IMR-90 (cell line): ENCODE measurements at regions not wholly inside any gene's neighbourhood (a gene's known extent, or its start where the extent isn't known, plus 50 kb on each side); places are given as distances from the start of the nearest gene placed in this dataset.

Source experiments
- ATAC-seq: fragments of 200-7000 bp; cut with Tn5 transposase; 2 replicates; pipeline ENCODE4 v1.9.1; 2020; ENCODE audit warnings: low read depth, mild to moderate bottlenecking, moderate library complexity
- BruUV-seq: library from RNA; stranded (reverse); fragments of 400-500 nt; replicated peaks from 2 replicates; lab custom pipeline; 2021; lab: Mats Ljungman, UMichigan
- CTCF ChIA-PET: fragments of 300-600 bp; formaldehyde crosslinking; extraction: SDS; loops from one replicate; lab custom pipeline; 2021; ENCODE audit warnings: antibody characterized with exemption; lab: Yijun Ruan, JAX
- POLR2A ChIA-PET: fragments of 300-600 bp; sonication (Branson Sonifier 250); formaldehyde crosslinking; loops from one replicate; lab custom pipeline; 2022; ENCODE audit warnings: antibody characterized with exemption; ENCODE audit not compliant: unreplicated experiment; lab: Charles Lee
- DNase-seq: peaks from one replicate; pipeline ENCODE4 v3.0.0; 2013
- H2AFZ ChIP-seq: replicated peaks from 2 replicates; pipeline ENCODE3; 2013; ENCODE audit warnings: low read length, mild to moderate bottlenecking; ENCODE audit not compliant: poor library complexity
- H2AK5ac ChIP-seq: 2 replicates; pipeline ENCODE4 v1.6.1; 2013; ENCODE audit warnings: low read depth, low read length, inconsistent platforms
- H2AK9ac ChIP-seq: replicated peaks from 2 replicates; pipeline ENCODE3; 2013; ENCODE audit warnings: mild to moderate bottlenecking, low read depth, low read length, moderate library complexity; ENCODE audit not compliant: poor library complexity
- H2BK120ac ChIP-seq: 2 replicates; pipeline ENCODE4 v1.6.1; 2013; ENCODE audit warnings: low read depth, low read length, inconsistent platforms
- H2BK15ac ChIP-seq: 3 replicates; pipeline ENCODE4 v1.6.1; 2013; ENCODE audit warnings: low read depth, low read length, inconsistent platforms
- H2BK20ac ChIP-seq: 2 replicates; pipeline ENCODE4 v1.6.1; 2013; ENCODE audit warnings: low read depth, mild to moderate bottlenecking, inconsistent platforms, low read length, moderate library complexity
- H2BK5ac ChIP-seq: 2 replicates; pipeline ENCODE4 v1.6.1; 2013; ENCODE audit warnings: mild to moderate bottlenecking, low read depth, low read length, inconsistent platforms; ENCODE audit not compliant: poor library complexity, severe bottlenecking
- H3K14ac ChIP-seq: replicated peaks from 2 replicates; pipeline ENCODE4 v1.6.1; 2013; ENCODE audit warnings: low read depth, low read length, inconsistent platforms
- H3K18ac ChIP-seq: 2 replicates; pipeline ENCODE4 v1.6.1; 2013; ENCODE audit warnings: low read depth, low read length, control low read depth
- H3K23ac ChIP-seq: 2 replicates; pipeline ENCODE4 v1.6.1; 2013; ENCODE audit warnings: low read depth, low read length, inconsistent platforms
- H3K27ac ChIP-seq: 2 replicates; pipeline ENCODE4 v1.5.1; 2013; ENCODE audit warnings: mild to moderate bottlenecking, control low read depth, low read length; ENCODE audit not compliant: insufficient read depth
- H3K27me3 ChIP-seq: 2 replicates; pipeline ENCODE4 v1.6.1; 2013; ENCODE audit warnings: low read length; ENCODE audit not compliant: control insufficient read depth, insufficient read depth
- H3K36me3 ChIP-seq: 2 replicates; pipeline ENCODE4 v1.6.1; 2013; ENCODE audit warnings: low read length, mixed read lengths; ENCODE audit not compliant: control insufficient read depth, insufficient read depth
- H3K4ac ChIP-seq: 2 replicates; pipeline ENCODE4 v1.6.1; 2013; ENCODE audit warnings: low read depth, low read length, inconsistent platforms
- H3K4me1 ChIP-seq: 2 replicates; pipeline ENCODE4 v1.6.1; 2013; ENCODE audit warnings: low read length, mixed read lengths; ENCODE audit not compliant: control insufficient read depth, insufficient read depth
- H3K4me2 ChIP-seq: 2 replicates; pipeline ENCODE4 v1.6.1; 2013; ENCODE audit warnings: low read depth, mild to moderate bottlenecking, control low read depth, low read length, moderate library complexity
- H3K4me3 ChIP-seq: 2 replicates; pipeline ENCODE4 v1.5.1; 2013; ENCODE audit warnings: low read depth, mild to moderate bottlenecking, control low read depth, low read length, moderate library complexity; ENCODE audit not compliant: insufficient read depth
- H3K56ac ChIP-seq: 2 replicates; pipeline ENCODE4 v1.6.1; 2013; ENCODE audit warnings: low read length, inconsistent platforms; ENCODE audit not compliant: insufficient read depth; ENCODE audit errors: extremely low read depth
- H3K79me1 ChIP-seq, 2 experiments: 2 replicates each; pipeline ENCODE4 v1.6.1; 2013; ENCODE audit warnings: low read length in 2 of 2, inconsistent platforms in 1 of 2, low read depth in 1 of 2
- H3K9ac ChIP-seq: 2 replicates; pipeline ENCODE4 v1.6.1; 2013; ENCODE audit warnings: low read depth, low read length, control low read depth
- H3K9me1 ChIP-seq: 2 replicates; pipeline ENCODE4 v1.6.1; 2013; ENCODE audit warnings: low read length, inconsistent platforms; ENCODE audit not compliant: insufficient read depth
- H3K9me3 ChIP-seq: 2 replicates; pipeline ENCODE4 v1.6.1; 2013; ENCODE audit warnings: low read length; ENCODE audit not compliant: control insufficient read depth, insufficient read depth
- H4K20me1 ChIP-seq: 2 replicates; pipeline ENCODE4 v1.6.1; 2013; ENCODE audit warnings: low read length, inconsistent platforms; ENCODE audit not compliant: insufficient read depth
- H4K5ac ChIP-seq: 2 replicates; pipeline ENCODE4 v1.6.1; 2013; ENCODE audit warnings: mild to moderate bottlenecking, low read depth, low read length, control low read depth
- H4K8ac ChIP-seq, 2 experiments: 2 replicates each; pipeline ENCODE4 v1.6.1; 2013; ENCODE audit warnings: low read depth in 2 of 2, low read length in 2 of 2, control low read depth in 1 of 2, inconsistent platforms in 1 of 2
- H4K91ac ChIP-seq: 2 replicates; pipeline ENCODE4 v1.6.1; 2013; ENCODE audit warnings: low read depth, low read length, inconsistent platforms; ENCODE audit not compliant: insufficient read depth
- MAZ ChIP-seq: IDR thresholded peaks from 2 replicates; pipeline ENCODE4 v1.6.1; 2012; ENCODE audit warnings: low read depth, mild to moderate bottlenecking, low read length, improper control_type of control experiment, moderate library complexity, borderline replicate concordance
- NFE2L2 ChIP-seq: fragments of 150-350 bp; IDR thresholded peaks from 2 replicates; pipeline ENCODE4 v1.6.1; 2016; ENCODE audit warnings: low read depth, mild to moderate bottlenecking, low read length
- RAD21 ChIP-seq: IDR thresholded peaks from 2 replicates; pipeline ENCODE4 v1.6.1; 2012; ENCODE audit warnings: low read length, improper control_type of control experiment
- WGBS, 2 experiments: methylation state at CpG; one replicate each; pipeline versions ENCODE4 v1.1.5 to v1.1.7; 2013; ENCODE audit warnings: missing lambda C conversion rate in 2 of 2; ENCODE audit not compliant: insufficient read length in 1 of 2; ENCODE audit errors: extremely low coverage in 2 of 2; 5-methylcytosine and 5-hydroxymethylcytosine counted together
- dilution Hi-C: fragments of 300-500 bp; cut with HindIII; formaldehyde crosslinking; loops from one replicate; pipeline ENCODE4 v1.14.3; 2018; ENCODE audit warnings: low sequenced_read_pairs; ENCODE audit not compliant: unreplicated experiment
- in situ Hi-C: fragments of 300-500 bp; cut with MboI; formaldehyde crosslinking; loops from 3 replicates; pipeline ENCODE4 v1.14.3; 2019; ENCODE audit warnings: low sequenced_read_pairs, inconsistent platforms, mixed read lengths
- intact Hi-C: fragments of 100-400 bp; cut with micrococcal nuclease; formaldehyde crosslinking; loops from 2 replicates; pipeline ENCODE4 v1.10.0; 2022
- TF ChIP-seq, protein P1 (sequence below): fragments of 150-350 bp; IDR thresholded peaks from 2 replicates; pipeline ENCODE4 v1.6.1; 2016; ENCODE audit warnings: low read depth, mild to moderate bottlenecking, low read length, moderate library complexity, borderline replicate concordance

DNA sequence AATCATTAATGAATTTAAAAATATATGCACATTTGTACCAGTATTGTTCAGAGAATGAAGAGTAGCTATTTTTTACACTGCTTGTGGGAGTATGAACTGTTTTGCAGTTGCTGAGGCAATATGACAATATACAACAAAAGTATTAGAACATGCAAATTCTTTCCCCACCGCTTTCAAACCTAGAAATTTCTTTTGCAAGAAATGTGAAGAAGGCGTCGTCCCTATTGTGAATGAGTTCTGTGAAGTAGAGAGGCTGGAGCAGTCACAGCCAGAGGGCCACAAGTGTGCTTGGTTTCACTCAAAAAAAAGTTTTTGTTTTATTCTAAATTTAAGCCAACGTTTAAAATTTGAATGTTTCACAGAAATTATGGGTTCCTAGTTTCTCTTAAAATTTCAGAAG, 184.9 kb downstream of the ALG10B start:
- Histone ChIP-seq H2AK5ac (no peak overlapping the region), H3K27ac (no peak overlapping the region), H3K9me3 (0 out of 2 replicates have a peak, but pooled peaks cover 2% of the 10 kb centered on the region), H3K9ac (no peak overlapping the region), H4K5ac (no peak overlapping the region), H4K8ac (no peak overlapping the region), H2AK9ac (no peak overlapping the region), H4K20me1 (no peaks in the 10 kb centered on the region), H3K79me1 (no peaks in the 10 kb centered on the region), H3K4me1 (no peaks in the 10 kb centered on the region), H3K4me3 (no peak overlapping the region), H3K4me2 (no peak overlapping the region), H2BK20ac (no peak overlapping the region), H3K23ac (no peak overlapping the region), H3K36me3 (no peaks in the 10 kb centered on the region), H3K14ac (no peak overlapping the region), H2BK15ac (no peak overlapping the region), H2BK5ac (no peak overlapping the region), H3K27me3 (no peaks in the 10 kb centered on the region), H3K9me1 (no peaks in the 10 kb centered on the region), H3K18ac (no peak overlapping the region), H2AFZ (no peak overlapping the region), H2BK120ac (no peak overlapping the region), H4K91ac (no peak overlapping the region), H3K4ac (no peak overlapping the region), H3K56ac (no peak overlapping the region)
- WGBS, 2 experiments, result no CpG with 5 or more reads among the region's 4 CpGs
- BruUV-seq, result no TSS peak
- intact Hi-C loops, result no loop called here
- POLR2A ChIA-PET, result no interaction called here
- ATAC-seq (no peak), DNase-seq (no peak)
- CTCF ChIA-PET, result no interaction called here
- in situ Hi-C loops, result no loop called here
- dilution Hi-C loops, result no loop called here
- TF ChIP-seq NFE2L2 (no peak), MAZ (no peak), RAD21 (no peak)
- TF ChIP-seq, protein P1, sequence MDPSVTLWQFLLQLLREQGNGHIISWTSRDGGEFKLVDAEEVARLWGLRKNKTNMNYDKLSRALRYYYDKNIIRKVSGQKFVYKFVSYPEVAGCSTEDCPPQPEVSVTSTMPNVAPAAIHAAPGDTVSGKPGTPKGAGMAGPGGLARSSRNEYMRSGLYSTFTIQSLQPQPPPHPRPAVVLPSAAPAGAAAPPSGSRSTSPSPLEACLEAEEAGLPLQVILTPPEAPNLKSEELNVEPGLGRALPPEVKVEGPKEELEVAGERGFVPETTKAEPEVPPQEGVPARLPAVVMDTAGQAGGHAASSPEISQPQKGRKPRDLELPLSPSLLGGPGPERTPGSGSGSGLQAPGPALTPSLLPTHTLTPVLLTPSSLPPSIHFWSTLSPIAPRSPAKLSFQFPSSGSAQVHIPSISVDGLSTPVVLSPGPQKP, result no peak
